ENCODE measurements at regions not wholly inside any gene's neighbourhood (a gene's known extent, or its start where the extent isn't known, plus 50 kb on each side); places are given as distances from the start of the nearest gene placed in this dataset.

GRCh38 chr9:105890046-105890822 lies 195.9 kb downstream of the TMEM38B start:
- TF ChIP-seq CTCF (IDR thresholded peaks at IDR 0.05; ENCODE audit: insufficient read depth, missing control alignments), result no peak

GRCh38 chr9:105900123-105900522 lies 205.8 kb downstream of the TMEM38B start:
- FAIRE-seq, result no peak
- TF ChIP-seq CTCF (IDR thresholded peaks at IDR 0.05; ENCODE audit: insufficient read depth, missing control alignments), result no peak
- DNase-seq (ENCODE audit: insufficient read length, low spot score), result no peak

More at GRCh38 chr9:105890046-105890822, 195.9 kb downstream of the TMEM38B start:
- FAIRE-seq, result no peak
- no peak for DNase-seq (ENCODE audit: insufficient read length, low spot score)

GRCh38 chr9:105901514-105902109 lies 207.3 kb downstream of the TMEM38B start:
- no peak for FAIRE-seq
- peak; percentile 80 for TF ChIP-seq CTCF (IDR thresholded peaks at IDR 0.05; ENCODE audit: insufficient read depth, missing control alignments)
- peak; percentile 65 for DNase-seq (ENCODE audit: insufficient read length, low spot score)

GRCh38 chr9:105908069-105908468 lies 213.7 kb downstream of the TMEM38B start:
- TF ChIP-seq CTCF (IDR thresholded peaks at IDR 0.05; ENCODE audit: insufficient read depth, missing control alignments), result no peak

GRCh38 chr9:105911104-105911911 lies 217.0 kb downstream of the TMEM38B start:
- TF ChIP-seq CTCF (IDR thresholded peaks at IDR 0.05; ENCODE audit: insufficient read depth, missing control alignments), result no peak
- no peak for FAIRE-seq
- DNase-seq (ENCODE audit: insufficient read length, low spot score), result no peak

More at GRCh38 chr9:105908069-105908468, 213.7 kb downstream of the TMEM38B start:
- FAIRE-seq (no peak), DNase-seq (ENCODE audit: insufficient read length, low spot score) (no peak)

GRCh38 chr9:105912157-105912862 lies 218.0 kb downstream of the TMEM38B start:
- FAIRE-seq (no peak), DNase-seq (ENCODE audit: insufficient read length, low spot score) (no peak)
- TF ChIP-seq CTCF (IDR thresholded peaks at IDR 0.05; ENCODE audit: insufficient read depth, missing control alignments), result no peak
